Myocyte (in vitro differentiated cells): ENCODE measurements at regions not wholly inside any gene's neighbourhood (a gene's known extent, or its start where the extent isn't known, plus 50 kb on each side); places are given as distances from the start of the nearest gene placed in this dataset.
A peak's percentile ranks its signal among the peaks of the same experiment; 100 is the strongest.
"Not testable (repeated sequence)": the region's sequence is repeated elsewhere in the genome, so short reads cannot be mapped to it uniquely, and the experiment has no call there.

Experiments
- DNase-seq: peaks from one replicate; pipeline ENCODE4 v3.0.0-alpha.2; 2012; ENCODE audit warnings: low read depth

- no peak for DNase-seq
Measured at GRCh38 chr22:46026899-46027210, 49.9 kb upstream of the WNT7B start.

GRCh38 chr22:46027211-46028105 is 50.5 kb upstream of the WNT7B start:
- DNase-seq: no peak

GRCh38 chr22:46028106-46028991 is 51.4 kb upstream of the WNT7B start:
- no peak for DNase-seq

- DNase-seq: no peak
Measured at GRCh38 chr22:46029036-46029435, 52.1 kb upstream of the WNT7B start.

DNA sequence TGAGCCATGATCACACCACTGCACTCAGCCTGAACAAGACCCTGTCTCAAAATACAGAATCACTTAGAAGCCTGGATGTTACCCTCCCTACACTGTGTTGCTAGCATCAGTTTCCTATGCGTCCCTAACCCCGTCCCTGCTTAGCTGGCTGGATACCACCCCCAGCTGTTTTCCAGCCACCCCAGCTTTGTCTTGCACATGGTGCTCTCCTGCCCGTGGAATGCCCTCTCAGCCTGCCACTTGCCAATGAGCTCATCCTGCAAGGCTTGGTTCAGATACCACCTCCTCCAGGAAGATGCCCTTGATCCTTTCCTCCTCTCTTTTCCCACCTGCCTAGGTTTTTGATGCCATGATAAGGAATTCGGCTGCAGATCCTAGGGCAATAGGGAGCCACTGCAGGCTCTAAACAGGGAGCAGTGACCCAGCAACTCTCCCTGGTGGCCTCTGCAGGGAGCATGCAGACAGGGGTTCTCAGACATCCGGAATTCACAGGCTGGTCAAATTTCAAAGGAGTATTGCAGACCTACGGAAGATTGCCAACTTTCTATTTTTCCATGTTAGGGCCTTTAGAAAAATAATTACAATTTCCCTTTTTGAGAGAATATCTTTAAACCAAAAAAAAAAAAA is 52.7 kb upstream of the WNT7B start:
- DNase-seq: no peak

GRCh38 chr22:46030231-46030880 is 53.4 kb upstream of the WNT7B start:
- DNase-seq: no peak

DNA sequence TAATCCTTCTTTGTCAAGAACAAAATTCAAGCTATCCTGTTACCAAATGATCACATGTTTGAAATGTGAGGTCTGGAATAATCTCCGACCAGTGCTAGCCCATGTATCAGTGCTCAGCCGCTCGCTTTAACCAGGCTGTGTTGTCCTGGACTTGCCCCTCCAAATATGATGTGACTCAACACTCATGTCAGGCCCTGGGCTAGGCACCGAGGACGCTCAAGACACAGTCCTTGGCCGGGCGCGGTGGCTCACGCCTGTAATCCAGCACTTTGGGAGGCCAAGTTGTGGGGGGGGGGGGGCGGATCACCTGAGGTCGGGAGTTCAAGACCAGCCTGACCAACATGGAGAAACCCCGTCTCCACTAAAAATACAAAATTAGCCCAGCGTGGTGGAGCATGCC is 54.1 kb upstream of the WNT7B start:
- DNase-seq: no peak

GRCh38 chr22:46031557-46031956 is 54.6 kb upstream of the WNT7B start:
- no peak for DNase-seq

GRCh38 chr22:46031965-46032851 is 55.2 kb upstream of the WNT7B start:
- no peak for DNase-seq

GRCh38 chr22:46033256-46034200 is 56.6 kb upstream of the WNT7B start:
- no peak for DNase-seq

DNA sequence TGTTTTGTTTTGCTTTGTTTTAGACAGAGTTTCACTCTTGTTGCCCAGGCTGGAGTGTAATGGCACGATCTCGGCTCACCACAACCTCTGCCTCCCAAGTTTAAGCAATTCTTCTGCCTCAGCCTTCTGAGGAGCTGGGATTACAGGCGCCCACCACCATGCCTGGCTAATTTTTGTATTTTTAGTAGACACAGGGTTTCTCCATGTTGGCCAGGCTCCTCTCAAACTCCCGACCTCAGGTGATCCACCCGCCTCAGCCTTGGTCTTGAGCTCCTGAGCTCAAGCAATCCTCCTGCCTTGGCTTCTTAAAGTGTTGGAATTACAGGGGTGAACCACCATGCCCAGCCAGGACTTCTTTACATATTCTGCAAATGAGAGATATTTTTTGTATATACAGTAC is 57.5 kb upstream of the WNT7B start:
- not testable (repeated sequence) for DNase-seq

DNA sequence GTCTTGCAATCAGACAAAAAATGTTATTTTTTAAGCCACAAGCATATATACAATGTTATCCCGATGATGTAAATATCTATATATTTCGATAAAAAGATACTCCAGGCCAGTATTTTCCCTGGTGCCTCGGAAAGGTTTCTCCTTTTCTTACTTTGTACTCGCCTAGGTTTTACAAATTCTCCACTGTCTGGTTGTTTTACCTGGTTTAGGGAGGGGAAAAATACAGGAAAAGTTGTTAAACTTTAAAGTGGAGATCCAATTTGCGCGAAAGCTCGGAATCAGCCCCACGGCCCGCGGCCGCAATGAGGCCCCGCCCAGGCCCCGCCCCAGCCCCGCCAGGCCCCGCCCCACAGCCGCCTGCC is 58.4 kb upstream of the WNT7B start:
- DNase-seq: no peak

GRCh38 chr22:46035742-46036557 is 59.0 kb upstream of the WNT7B start:
- peak; percentile 99 for DNase-seq

DNA sequence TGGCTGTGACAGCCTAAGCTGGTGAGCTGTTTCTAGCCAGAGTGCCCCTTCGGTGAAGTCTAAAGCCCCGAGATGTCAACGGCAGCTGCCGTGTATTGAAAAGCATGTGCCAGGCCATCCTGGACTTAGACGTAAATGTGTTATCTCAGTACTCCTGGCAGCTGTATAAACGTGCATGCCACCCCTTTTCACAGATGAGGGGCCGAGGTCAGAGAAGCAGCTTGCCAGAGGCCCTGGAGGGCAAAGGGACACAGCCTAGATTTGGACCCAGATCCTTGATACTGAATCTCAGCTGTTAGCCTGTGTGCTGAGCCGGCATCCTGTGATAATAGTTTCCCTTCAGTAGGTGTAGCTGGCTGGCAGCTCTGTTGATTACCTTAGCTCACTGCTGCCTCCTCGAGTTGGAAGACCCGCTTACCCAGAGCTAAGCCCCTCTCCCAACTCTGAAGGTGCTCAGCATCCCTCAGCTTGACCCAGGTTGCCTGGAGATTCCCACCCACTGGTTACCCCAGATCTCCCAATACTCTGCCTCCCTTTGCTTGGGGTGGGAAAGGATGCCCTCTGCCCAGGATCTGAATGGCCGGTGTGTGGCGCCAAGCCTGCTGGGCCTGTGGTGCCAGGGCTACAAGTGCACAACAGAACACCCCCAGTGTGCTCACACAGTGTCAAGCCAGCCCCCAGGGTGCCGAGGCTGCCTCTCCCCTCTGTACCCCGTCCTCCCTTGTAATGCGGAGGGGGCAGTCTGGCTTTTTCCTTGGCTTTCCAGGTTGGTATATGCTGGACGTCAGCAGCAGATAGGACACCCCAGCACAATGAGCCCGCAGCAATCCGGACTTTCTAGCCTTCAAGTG is 59.8 kb upstream of the WNT7B start:
- no peak for DNase-seq

DNA sequence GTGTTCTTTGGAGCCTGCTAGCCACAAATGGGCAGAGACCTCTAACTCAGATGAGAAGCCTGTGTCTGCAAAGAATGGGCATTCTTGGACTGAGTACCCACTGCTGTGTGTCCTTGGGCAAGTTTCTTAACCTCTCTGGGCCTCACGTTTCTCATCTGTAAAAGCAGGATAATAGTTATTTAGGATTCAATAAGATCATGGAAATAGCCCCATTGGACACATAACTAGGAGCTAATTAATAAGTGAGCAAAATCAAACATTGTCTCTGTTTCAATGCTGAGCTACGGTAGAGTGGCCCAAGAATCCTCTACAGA is 61.2 kb upstream of the WNT7B start:
- no peak for DNase-seq

DNA sequence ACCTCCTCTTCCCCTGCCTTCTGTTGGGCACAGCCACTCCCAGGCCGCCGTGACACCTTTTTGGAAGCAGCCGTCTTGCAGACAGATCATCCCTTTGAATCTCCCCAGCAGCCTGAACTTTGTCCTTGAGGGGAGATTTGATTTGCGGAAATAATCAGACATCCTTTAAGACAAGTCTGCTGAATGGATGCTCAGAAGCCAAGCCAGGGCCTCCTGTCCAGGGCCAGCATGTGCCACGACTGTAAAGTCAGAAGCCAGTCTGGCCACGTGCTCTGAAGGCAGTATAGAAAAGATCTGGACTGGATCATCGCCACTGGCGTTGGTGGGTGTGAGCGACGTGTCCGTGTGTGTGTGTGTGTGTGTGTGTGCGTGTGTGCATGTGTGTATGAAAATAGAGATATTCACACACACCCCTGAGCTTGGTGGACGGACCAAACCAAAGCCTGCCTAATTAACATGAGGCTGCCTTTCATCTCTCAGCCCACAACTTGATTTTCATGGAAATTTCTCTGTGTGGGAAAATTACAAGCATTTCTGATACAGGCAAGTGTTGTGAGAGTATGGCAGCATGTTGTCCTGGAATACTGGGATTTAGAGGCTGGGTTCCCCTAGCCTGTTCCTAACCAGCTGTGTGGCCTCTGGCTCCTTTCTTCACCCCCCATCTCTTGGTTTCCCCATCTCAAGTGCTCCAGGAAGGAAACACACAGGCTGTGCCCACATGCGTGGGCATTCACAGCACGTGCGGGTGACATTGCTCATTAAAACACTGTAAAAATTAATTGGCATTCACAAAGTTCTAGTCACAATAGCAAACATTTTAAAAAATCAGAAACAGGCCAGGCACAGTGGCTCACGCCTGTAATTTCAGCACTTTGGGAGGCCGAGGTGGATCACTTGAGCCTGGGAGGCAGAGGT is 61.8 kb upstream of the WNT7B start:
- peak; percentile 40 for DNase-seq

- DNase-seq: peak; percentile 29
Measured at GRCh38 chr22:46039535-46039934, 62.6 kb upstream of the WNT7B start.
